ENCODE measurements at regions not wholly inside any gene's neighbourhood (a gene's known extent, or its start where the extent isn't known, plus 50 kb on each side); places are given as distances from the start of the nearest gene placed in this dataset.

DNA sequence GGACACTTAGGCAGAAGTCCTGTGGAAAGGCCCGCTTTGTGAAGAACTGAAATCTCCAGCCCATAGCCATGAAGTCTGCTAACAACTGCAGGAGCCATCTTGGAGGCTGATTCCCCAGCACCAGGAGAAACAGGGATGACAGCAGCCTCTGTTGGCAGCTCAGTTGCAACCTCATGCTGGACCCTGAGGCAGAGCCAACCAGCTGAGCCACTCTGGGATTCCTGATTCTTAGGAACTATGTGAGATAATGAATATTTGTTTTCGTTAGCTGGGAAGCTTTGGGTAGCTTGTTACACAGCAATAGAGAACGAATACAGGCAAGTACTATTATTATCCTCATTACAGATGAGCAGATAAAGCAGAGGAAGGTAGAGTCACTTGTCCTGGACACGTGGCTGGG, 210.5 kb upstream of the ANKH start:
- H3K27me3 Mint-ChIP-seq: peaks cover 3 to 8% (median 4%) of the 10 kb centered on the region in 5 donors
- DNase-seq (no peak), ATAC-seq (no peak)
- POLR2A ChIA-PET: no interaction called here
- H3K9me3 Mint-ChIP-seq: peaks cover 0 to 7% (median 2%) of the 10 kb centered on the region in 9 donors
- H3K27ac Mint-ChIP-seq: peak overlapping the region in 2 of 10 donors; percentile 7 to 57
- no peaks in the 10 kb centered on the region for H3K4me1 Mint-ChIP-seq
- no peak overlapping the region for H3K4me3 Mint-ChIP-seq
- H3K36me3 Mint-ChIP-seq: peaks cover 0 to 4% (median 0%) of the 10 kb centered on the region in 3 donors

DNA sequence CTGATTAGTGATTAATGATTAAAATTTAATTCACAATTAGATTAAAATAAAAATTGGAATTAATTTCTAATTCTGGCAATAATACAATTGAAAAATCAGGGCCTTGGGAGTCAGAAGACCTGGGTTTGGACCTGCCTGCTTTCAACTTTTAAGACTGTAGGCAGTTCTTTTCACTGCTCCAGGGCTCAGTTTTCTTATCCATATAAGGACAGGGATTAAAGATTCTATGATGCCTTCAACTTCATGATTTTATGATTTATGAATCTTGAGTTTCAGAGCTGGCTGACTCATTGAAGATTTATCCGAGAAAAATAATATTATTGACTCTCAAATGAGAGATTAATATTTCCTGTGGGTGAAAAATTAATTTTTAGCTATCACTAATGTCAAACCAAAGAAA, 208.6 kb upstream of the ANKH start:
- H3K4me3 Mint-ChIP-seq: no peak overlapping the region
- H3K4me1 Mint-ChIP-seq: no peaks in the 10 kb centered on the region
- DNase-seq (no peak), ATAC-seq (no peak)
- H3K9me3 Mint-ChIP-seq: peaks cover 0 to 7% (median 2%) of the 10 kb centered on the region in 9 donors
- POLR2A ChIA-PET: no interaction called here
- no peak overlapping the region for H3K27ac Mint-ChIP-seq
- peaks cover 3 to 17% (median 7%) of the 10 kb centered on the region in 5 donors for H3K27me3 Mint-ChIP-seq
- peaks cover 0 to 4% (median 0%) of the 10 kb centered on the region in 3 donors for H3K36me3 Mint-ChIP-seq

GRCh38 chr5:15079566-15079965, 208.0 kb upstream of the ANKH start:
- Mint-ChIP-seq H3K27ac (no peak overlapping the region), H3K4me1 (no peaks in the 10 kb centered on the region), H3K27me3 (peaks cover 3 to 17% (median 7%) of the 10 kb centered on the region in 5 donors), H3K9me3 (peaks cover 0 to 7% (median 2%) of the 10 kb centered on the region in 9 donors), H3K4me3 (no peak overlapping the region), H3K36me3 (peaks cover 0 to 4% (median 0%) of the 10 kb centered on the region in 3 donors)
- DNase-seq: no peak
- no peak for ATAC-seq
- POLR2A ChIA-PET: no interaction called here

- ATAC-seq: no peak
- Mint-ChIP-seq H3K4me1 (peaks cover 0 to 2% (median 0%) of the 10 kb centered on the region in 4 donors), H3K36me3 (peaks cover 0 to 4% (median 0%) of the 10 kb centered on the region in 3 donors), H3K27me3 (peaks cover 3 to 17% (median 7%) of the 10 kb centered on the region in 5 donors), H3K4me3 (no peak overlapping the region), H3K27ac (no peak overlapping the region), H3K9me3 (peaks cover 0 to 3% (median 0%) of the 10 kb centered on the region in 9 donors)
- no peak for DNase-seq
- POLR2A ChIA-PET: no interaction called here
Measured at GRCh38 chr5:15074651-15075050, 203.1 kb upstream of the ANKH start.

GRCh38 chr5:15073453-15073852, 201.9 kb upstream of the ANKH start:
- H3K4me1 Mint-ChIP-seq: peaks cover 0 to 2% (median 0%) of the 10 kb centered on the region in 4 donors
- H3K9me3 Mint-ChIP-seq: peaks cover 0 to 3% (median 0%) of the 10 kb centered on the region in 9 donors
- H3K27ac Mint-ChIP-seq: no peak overlapping the region
- H3K27me3 Mint-ChIP-seq: peaks cover 3 to 17% (median 8%) of the 10 kb centered on the region in 5 donors
- no peak for DNase-seq
- no peak overlapping the region for H3K4me3 Mint-ChIP-seq
- no peak for ATAC-seq
- POLR2A ChIA-PET: no interaction called here
- H3K36me3 Mint-ChIP-seq: no peaks in the 10 kb centered on the region

- peaks cover 0 to 2% (median 0%) of the 10 kb centered on the region in 4 donors for H3K4me1 Mint-ChIP-seq
- H3K9me3 Mint-ChIP-seq: peaks cover 0 to 13% (median 2%) of the 10 kb centered on the region in 9 donors
- ATAC-seq (no peak), DNase-seq (no peak)
- peaks cover 1 to 11% (median 4%) of the 10 kb centered on the region in 5 donors for H3K27me3 Mint-ChIP-seq
- POLR2A ChIA-PET: no interaction called here
- H3K4me3 Mint-ChIP-seq: no peak overlapping the region
- H3K27ac Mint-ChIP-seq: no peak overlapping the region
- H3K36me3 Mint-ChIP-seq: peaks cover 0 to 6% (median 0%) of the 10 kb centered on the region in 3 donors
Measured at GRCh38 chr5:15070907-15071306, 199.3 kb upstream of the ANKH start.

- DNase-seq (no peak), ATAC-seq (no peak)
- H3K27ac Mint-ChIP-seq: no peak overlapping the region
- peaks cover 0 to 6% (median 0%) of the 10 kb centered on the region in 3 donors for H3K36me3 Mint-ChIP-seq
- peaks cover 0 to 2% (median 0%) of the 10 kb centered on the region in 4 donors for H3K4me1 Mint-ChIP-seq
- peaks cover 0 to 13% (median 2%) of the 10 kb centered on the region in 9 donors for H3K9me3 Mint-ChIP-seq
- H3K4me3 Mint-ChIP-seq: no peak overlapping the region
- peaks cover 1 to 11% (median 4%) of the 10 kb centered on the region in 5 donors for H3K27me3 Mint-ChIP-seq
- POLR2A ChIA-PET: no interaction called here
Measured at GRCh38 chr5:15069407-15069905, 197.9 kb upstream of the ANKH start.

DNA sequence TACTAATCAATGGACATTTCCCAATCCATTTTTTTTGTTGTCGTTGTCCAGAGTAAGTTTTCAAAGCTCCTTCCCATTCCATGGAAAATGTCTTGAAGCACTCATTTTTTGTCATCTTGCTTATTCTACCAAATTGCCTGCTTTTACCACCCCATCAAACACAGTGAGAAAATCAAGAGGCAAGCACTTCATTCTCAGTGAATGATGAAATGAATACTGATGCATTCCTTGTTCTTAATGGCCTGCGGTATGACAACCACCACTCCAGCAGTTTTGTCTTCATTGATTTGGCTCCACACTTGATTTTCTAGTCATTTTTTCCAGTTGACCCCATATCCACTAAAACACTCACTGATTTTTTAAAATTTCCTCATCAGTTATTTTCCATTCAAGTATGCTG, 193.5 kb upstream of the ANKH start:
- no peak overlapping the region for H3K27ac Mint-ChIP-seq

GRCh38 chr5:15064396-15064795, 192.8 kb upstream of the ANKH start:
- POLR2A ChIA-PET: no interaction called here
- peaks cover 0 to 6% (median 0%) of the 10 kb centered on the region in 3 donors for H3K36me3 Mint-ChIP-seq

More for the DNA sequence above, 193.5 kb upstream of the ANKH start:
- peaks cover 0 to 13% (median 2%) of the 10 kb centered on the region in 9 donors for H3K9me3 Mint-ChIP-seq
- no peaks in the 10 kb centered on the region for H3K4me1 Mint-ChIP-seq
- H3K27me3 Mint-ChIP-seq: peaks cover 1 to 10% (median 4%) of the 10 kb centered on the region in 5 donors
- ATAC-seq: no peak
- POLR2A ChIA-PET: no interaction called here
- H3K36me3 Mint-ChIP-seq: peaks cover 0 to 6% (median 0%) of the 10 kb centered on the region in 3 donors
- H3K4me3 Mint-ChIP-seq: no peak overlapping the region
- DNase-seq: no peak

GRCh38 chr5:15056988-15057592, 185.5 kb upstream of the ANKH start:
- H3K4me1 Mint-ChIP-seq: peaks cover 0 to 1% (median 0%) of the 10 kb centered on the region in 4 donors
- H3K36me3 Mint-ChIP-seq: peaks cover 0 to 18% (median 0%) of the 10 kb centered on the region in 3 donors
- H3K9me3 Mint-ChIP-seq: peaks cover 0 to 21% (median 6%) of the 10 kb centered on the region in 9 donors
- DNase-seq: no peak
- H3K4me3 Mint-ChIP-seq: no peak overlapping the region
- H3K27ac Mint-ChIP-seq: no peak overlapping the region
- no peak for ATAC-seq
- H3K27me3 Mint-ChIP-seq: peaks cover 0 to 26% (median 13%) of the 10 kb centered on the region in 5 donors
- POLR2A ChIA-PET: no interaction called here

More at GRCh38 chr5:15064396-15064795, 192.8 kb upstream of the ANKH start:
- Mint-ChIP-seq H3K27me3 (peaks cover 0 to 14% (median 2%) of the 10 kb centered on the region in 5 donors), H3K9me3 (peaks cover 0 to 13% (median 3%) of the 10 kb centered on the region in 9 donors), H3K4me1 (no peaks in the 10 kb centered on the region), H3K4me3 (no peak overlapping the region), H3K27ac (no peak overlapping the region)
- DNase-seq: no peak
- no peak for ATAC-seq

DNA sequence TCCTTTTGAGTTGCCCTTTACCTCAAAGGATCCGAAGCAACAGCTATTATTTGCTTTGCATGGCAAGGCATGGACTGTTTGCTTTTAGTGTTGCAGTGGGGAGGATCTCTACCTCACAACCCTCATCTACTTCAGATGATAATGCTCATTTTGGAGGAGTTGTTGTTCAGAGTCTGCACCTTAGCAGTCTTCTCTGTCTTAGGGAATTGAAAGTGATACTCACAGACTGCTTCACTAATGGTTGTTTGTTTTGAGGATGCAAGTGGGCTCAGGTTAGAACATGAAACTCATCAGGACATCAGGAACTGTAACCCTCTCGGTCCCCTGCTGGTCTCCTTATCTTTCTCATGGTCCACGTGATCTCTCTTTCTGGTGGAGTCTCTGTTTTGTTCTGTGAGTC, 172.9 kb upstream of the ANKH start:
- Mint-ChIP-seq H3K27ac (no peak overlapping the region), H3K4me1 (no peaks in the 10 kb centered on the region), H3K36me3 (peaks cover 0 to 11% (median 9%) of the 10 kb centered on the region in 3 donors), H3K27me3 (peaks cover 1 to 17% (median 13%) of the 10 kb centered on the region in 5 donors), H3K9me3 (peaks cover 0 to 19% (median 3%) of the 10 kb centered on the region in 9 donors), H3K4me3 (no peak overlapping the region)
- no peak for DNase-seq
- no peak for ATAC-seq
- POLR2A ChIA-PET: no interaction called here

GRCh38 chr5:15037247-15037908, 165.8 kb upstream of the ANKH start:
- Mint-ChIP-seq H3K9me3 (peaks cover 0 to 40% (median 14%) of the 10 kb centered on the region in 9 donors), H3K27ac (no peak overlapping the region), H3K4me1 (no peaks in the 10 kb centered on the region), H3K27me3 (peaks cover 0 to 14% (median 5%) of the 10 kb centered on the region in 5 donors), H3K36me3 (peaks cover 0 to 23% (median 9%) of the 10 kb centered on the region in 3 donors), H3K4me3 (no peak overlapping the region)
- DNase-seq (no peak), ATAC-seq (no peak)
- POLR2A ChIA-PET: no interaction called here

DNA sequence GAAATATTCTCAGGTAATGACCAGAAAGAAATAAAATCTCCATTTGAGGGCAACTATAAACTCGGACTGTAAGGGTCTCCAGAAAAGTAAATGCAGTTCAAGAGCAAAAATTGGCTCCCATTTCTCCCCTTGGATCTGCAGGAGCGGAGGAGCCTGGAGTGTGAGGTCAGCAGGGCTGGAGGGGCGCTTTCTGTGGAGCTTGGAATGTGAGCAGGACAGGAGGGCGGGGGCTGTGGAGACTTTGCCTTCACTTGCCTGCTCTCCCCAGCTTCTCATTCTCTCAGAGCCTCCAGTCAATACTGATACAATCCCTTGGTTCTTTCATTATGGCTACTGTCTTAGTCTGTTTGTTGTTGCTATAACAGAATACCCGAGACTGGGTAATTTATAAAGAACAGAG, 162.8 kb upstream of the ANKH start:
- Mint-ChIP-seq H3K4me3 (no peak overlapping the region), H3K27me3 (peaks cover 3 to 24% (median 6%) of the 10 kb centered on the region in 5 donors), H3K36me3 (peaks cover 0 to 11% (median 0%) of the 10 kb centered on the region in 3 donors), H3K27ac (no peak overlapping the region), H3K4me1 (no peaks in the 10 kb centered on the region), H3K9me3 (peaks cover 0 to 19% (median 6%) of the 10 kb centered on the region in 9 donors)
- DNase-seq: no peak
- ATAC-seq: no peak
- POLR2A ChIA-PET: no interaction called here

All from naive thymus-derived CD8-positive, alpha-beta T cell (primary cell).